HEK293 (cell line): ENCODE measurements at regions not wholly inside any gene's neighbourhood (a gene's known extent, or its start where the extent isn't known, plus 50 kb on each side); places are given as distances from the start of the nearest gene placed in this dataset.

Source experiments
- CTCF ChIA-PET: fragments of 350-600 bp; formaldehyde crosslinking; extraction: SDS; loops from one replicate; lab custom pipeline; 2021; ENCODE audit warnings: antibody characterized with exemption; lab: Yijun Ruan, JAX
- POLR2A ChIA-PET: fragments of 300-600 bp; formaldehyde crosslinking; extraction: SDS; loops from one replicate; lab custom pipeline; 2020; ENCODE audit warnings: antibody characterized with exemption, inconsistent platforms; lab: Yijun Ruan, JAX
- H3K27ac ChIP-seq: fragments of 200-500 bp; sonication (Bioruptor generic); 2 replicates; pipeline ENCODE4 v1.5.1; 2014; ENCODE audit warnings: low read depth, low read length, control low read depth, inconsistent platforms; ENCODE audit errors: extremely low read depth
- H3K36me3 ChIP-seq, 2 experiments: fragments of 200-500 bp in 1 of 2; sonication (Bioruptor generic) in 1 of 2; 1 replicate in 1 of 2; 2 replicates in 1 of 2; pipeline ENCODE4 v1.5.1; 2014 to 2017; ENCODE audit warnings: inconsistent platforms in 2 of 2, low read length in 2 of 2; ENCODE audit not compliant: control insufficient read depth in 2 of 2, insufficient read depth in 1 of 2
- H3K4me1 ChIP-seq: fragments of 200-500 bp; sonication (Bioruptor generic); 2 replicates; pipeline ENCODE4 v1.5.1; 2014; ENCODE audit warnings: mild to moderate bottlenecking, low read length, inconsistent platforms; ENCODE audit not compliant: control insufficient read depth, insufficient read depth
- H3K4me3 ChIP-seq: 2 replicates; pipeline ENCODE4 v1.5.1; 2011; ENCODE audit warnings: low read depth, mild to moderate bottlenecking, control low read depth, low read length, moderate library complexity
- H3K9me3 ChIP-seq: fragments of 200-500 bp; sonication (Bioruptor generic); 2 replicates; pipeline ENCODE4 v1.5.1; 2014; ENCODE audit warnings: low read depth, low read length, inconsistent platforms; ENCODE audit not compliant: control insufficient read depth, insufficient read depth
- BCL6B ChIP-seq: fragments of 450-650 bp; formaldehyde crosslinking; IDR thresholded peaks from 2 replicates; pipeline ENCODE4 v1.5.1; 2017; ENCODE audit warnings: missing biosample characterization, missing genetic modification characterization
- GLIS1 ChIP-seq: fragments of 450-650 bp; formaldehyde crosslinking; IDR thresholded peaks from 2 replicates; pipeline ENCODE4 v1.5.1; 2016; ENCODE audit warnings: missing biosample characterization, missing genetic modification characterization
- MEIS1 ChIP-seq: sonication (generic); formaldehyde crosslinking; IDR thresholded peaks from 2 replicates; pipeline ENCODE4 v1.8.1; 2022; ENCODE audit warnings: missing genetic modification reagents, mild to moderate bottlenecking, borderline replicate concordance
- PRDM1 ChIP-seq: fragments of 450-650 bp; formaldehyde crosslinking; IDR thresholded peaks from 2 replicates; pipeline ENCODE4; 2016; ENCODE audit warnings: missing biosample characterization, missing genetic modification characterization
- SP2 ChIP-seq: fragments of 450-650 bp; formaldehyde crosslinking; IDR thresholded peaks from 2 replicates; pipeline ENCODE4 v1.5.1; 2016; ENCODE audit warnings: missing biosample characterization, missing genetic modification characterization
- ZBTB17 ChIP-seq: fragments of 450-650 bp; formaldehyde crosslinking; IDR thresholded peaks from 2 replicates; pipeline ENCODE4 v1.5.1; 2016; ENCODE audit warnings: missing biosample characterization, missing genetic modification characterization
- ZBTB20 ChIP-seq: fragments of 450-650 bp; formaldehyde crosslinking; IDR thresholded peaks from 2 replicates; pipeline ENCODE4 v1.5.1; 2016; ENCODE audit warnings: missing biosample characterization, missing genetic modification characterization
- ZBTB26 ChIP-seq: fragments of 450-650 bp; formaldehyde crosslinking; optimal IDR thresholded peaks from 2 replicates; pipeline ENCODE3; 2016; ENCODE audit warnings: missing biosample characterization, mild to moderate bottlenecking, missing genetic modification characterization
- ZNF10 ChIP-seq: fragments of 450-650 bp; formaldehyde crosslinking; IDR thresholded peaks from 2 replicates; pipeline ENCODE4 v1.5.1; 2017; ENCODE audit warnings: missing biosample characterization, missing genetic modification characterization
- ZNF133 ChIP-seq: fragments of 450-650 bp; formaldehyde crosslinking; IDR thresholded peaks from 2 replicates; pipeline ENCODE4 v1.5.1; 2016; ENCODE audit warnings: missing biosample characterization, missing genetic modification characterization
- ZNF155 ChIP-seq: fragments of 450-650 bp; formaldehyde crosslinking; IDR thresholded peaks from 2 replicates; pipeline ENCODE4 v1.5.1; 2016; ENCODE audit warnings: missing biosample characterization, missing genetic modification characterization
- ZNF175 ChIP-seq: fragments of 450-650 bp; formaldehyde crosslinking; IDR thresholded peaks from 2 replicates; pipeline ENCODE4 v1.5.1; 2016; ENCODE audit warnings: missing biosample characterization, missing genetic modification characterization
- ZNF26 ChIP-seq: fragments of 450-650 bp; formaldehyde crosslinking; IDR thresholded peaks from 2 replicates; pipeline ENCODE4 v1.5.1; 2016; ENCODE audit warnings: missing biosample characterization, missing genetic modification characterization
- ZNF501 ChIP-seq: fragments of 450-650 bp; formaldehyde crosslinking; IDR thresholded peaks from 2 replicates; pipeline ENCODE4 v1.5.1; 2016; ENCODE audit warnings: missing biosample characterization, missing genetic modification characterization
- ZNF518A ChIP-seq: fragments of 450-650 bp; formaldehyde crosslinking; conservative IDR thresholded peaks from 2 replicates; pipeline ENCODE4 v1.5.1; 2016; ENCODE audit warnings: low read depth, missing biosample characterization, missing genetic modification characterization
- ZNF549 ChIP-seq: fragments of 450-650 bp; IDR thresholded peaks from 2 replicates; pipeline ENCODE4 v1.5.1; 2018; ENCODE audit warnings: missing biosample characterization, missing genetic modification characterization, mild to moderate bottlenecking, inconsistent platforms, moderate library complexity
- ZNF555 ChIP-seq: fragments of 450-650 bp; formaldehyde crosslinking; conservative IDR thresholded peaks from 2 replicates; pipeline ENCODE4 v1.5.1; 2017; ENCODE audit warnings: missing biosample characterization, mild to moderate bottlenecking, missing genetic modification characterization, inconsistent platforms
- ZNF654 ChIP-seq: fragments of 450-650 bp; formaldehyde crosslinking; IDR thresholded peaks from 2 replicates; pipeline ENCODE4 v1.5.1; 2016; ENCODE audit warnings: low read depth, missing biosample characterization, missing genetic modification characterization
- ZNF664 ChIP-seq: fragments of 450-650 bp; formaldehyde crosslinking; IDR thresholded peaks from 2 replicates; pipeline ENCODE4 v1.5.1; 2016; ENCODE audit warnings: missing biosample characterization, missing genetic modification characterization
- ZNF843 ChIP-seq: fragments of 450-650 bp; formaldehyde crosslinking; IDR thresholded peaks from 2 replicates; pipeline ENCODE4 v1.5.1; 2016; ENCODE audit warnings: missing biosample characterization, missing genetic modification characterization

- TF ChIP-seq ZNF518A (no peak), ZBTB20 (no peak), BCL6B (tag by site-specific recombination) (no peak), ZNF843 (tag by site-specific recombination) (no peak)
Observed at GRCh38 chr1:147413110-147413605, 128.1 kb upstream of the BCL9 start (continued).

- Histone ChIP-seq H3K4me3 (no peak overlapping the region), H3K9me3 (no peaks in the 10 kb centered on the region), H3K4me1 (no peaks in the 10 kb centered on the region), H3K27ac (no peak overlapping the region), H3K36me3 (no peaks in the 10 kb centered on the region)
- POLR2A ChIA-PET, result no interaction called here
- CTCF ChIA-PET, result no interaction called here
- TF ChIP-seq ZBTB17 (tag by site-specific recombination), result no peak
- no peak for TF ChIP-seq ZNF549 (tag by site-specific recombination)
- no peak for TF ChIP-seq ZNF501
- no peak for TF ChIP-seq ZNF518A
- TF ChIP-seq ZNF664 (tag by site-specific recombination), result no peak
- TF ChIP-seq ZNF133 (tag by site-specific recombination), result no peak
- TF ChIP-seq ZNF175 (tag by site-specific recombination), result no peak
Observed at GRCh38 chr1:147414505-147415163, 126.7 kb upstream of the BCL9 start.

- Histone ChIP-seq H3K36me3 (no peaks in the 10 kb centered on the region), H3K4me3 (no peak overlapping the region), H3K9me3 (no peaks in the 10 kb centered on the region), H3K4me1 (no peaks in the 10 kb centered on the region), H3K27ac (no peak overlapping the region)
- ChIA-PET POLR2A (no interaction called here), CTCF (interaction anchor here (0.6 kb wide), 1 partner anchor 49 kb away, joined by 3 read pairs; no protein-coding TSS in a partner anchor)
- TF ChIP-seq ZNF654 (no peak), ZNF26 (tag by site-specific recombination) (no peak), ZNF555 (tag by site-specific recombination) (no peak), ZBTB26 (tag by site-specific recombination) (no peak), ZNF155 (tag by site-specific recombination) (no peak), GLIS1 (no peak), SP2 (tag by site-specific recombination) (no peak), MEIS1 (CRISPR knock-in tag) (no peak), ZNF10 (tag by site-specific recombination) (no peak), PRDM1 (no peak)
Observed at GRCh38 chr1:147417024-147417423, 124.3 kb upstream of the BCL9 start.
